ENCODE measurements at regions not wholly inside any gene's neighbourhood (a gene's known extent, or its start where the extent isn't known, plus 50 kb on each side); places are given as distances from the start of the nearest gene placed in this dataset.
A peak's percentile ranks its signal among the peaks of the same experiment; 100 is the strongest.

DNA sequence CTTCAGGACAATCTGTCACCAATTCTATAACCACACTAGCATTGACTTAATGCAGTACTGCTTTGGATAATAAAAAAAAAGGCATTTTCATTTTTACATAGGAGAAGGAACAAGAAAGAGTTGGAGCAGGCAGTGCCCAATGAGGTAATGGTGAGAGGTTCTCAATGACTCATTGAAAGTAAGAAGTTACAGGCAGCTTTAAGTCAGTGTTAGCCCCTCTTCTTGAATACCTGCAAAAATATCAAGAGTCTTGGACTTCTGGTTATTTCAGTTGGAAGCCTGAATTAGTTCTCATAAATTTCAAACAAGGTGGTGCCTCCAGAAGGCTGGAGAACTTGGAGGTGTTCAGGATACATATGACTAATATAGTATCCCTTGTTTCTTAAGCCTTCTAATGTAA lies 422.5 kb downstream of the HTR7 start:
- H3K4me3 ChIP-seq: no peak overlapping the region
- H3K9me3 ChIP-seq: peaks cover 0 to 5% (median 1%) of the 10 kb centered on the region in 4 donors
- intact Hi-C loops (cut with DNase I; ENCODE audit: low total_unique reads): no loop called here
- no peak for DNase-seq
- H3K4me1 ChIP-seq: no peaks in the 10 kb centered on the region
- no peak overlapping the region for H3K27ac ChIP-seq
- H3K27me3 ChIP-seq: no peaks in the 10 kb centered on the region
- TF ChIP-seq POLR2AphosphoS5 (IDR thresholded peaks at IDR 0.05) (no peak), CTCF (IDR thresholded peaks at IDR 0.05) (no peak), POLR2A (IDR thresholded peaks at IDR 0.05) (no peak), EP300 (IDR thresholded peaks at IDR 0.05) (no peak)
- no peaks in the 10 kb centered on the region for H3K36me3 ChIP-seq

DNA sequence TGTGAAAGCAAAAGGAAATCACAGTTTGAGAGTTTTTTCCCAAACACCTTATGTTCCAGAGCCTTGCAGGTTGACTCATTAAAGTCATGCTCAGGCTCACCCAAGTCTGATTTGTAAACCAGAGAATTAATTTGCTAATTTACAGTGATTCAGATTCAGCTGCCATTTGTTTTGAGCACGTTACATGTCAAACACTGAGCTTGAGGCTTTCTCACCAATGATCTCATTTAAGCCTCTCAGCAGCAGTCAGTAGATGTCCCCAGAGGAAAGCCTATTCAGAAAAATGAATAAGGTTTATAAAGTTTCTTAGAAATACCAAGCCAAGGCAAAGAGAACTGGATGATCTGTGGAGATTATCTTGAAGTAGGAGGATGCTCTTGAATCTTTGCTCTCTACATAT lies 420.4 kb downstream of the HTR7 start:
- Histone ChIP-seq H3K36me3 (no peaks in the 10 kb centered on the region), H3K9me3 (peaks cover 0 to 21% (median 13%) of the 10 kb centered on the region in 4 donors), H3K4me1 (no peaks in the 10 kb centered on the region), H3K27ac (no peak overlapping the region), H3K27me3 (no peaks in the 10 kb centered on the region), H3K4me3 (no peak overlapping the region)
- peak in 1 of 2 donors; percentile 6 for DNase-seq
- intact Hi-C loops (cut with DNase I; ENCODE audit: low total_unique reads): no loop called here
- no peak for TF ChIP-seq POLR2A (IDR thresholded peaks at IDR 0.05)
- no peak for TF ChIP-seq POLR2AphosphoS5 (IDR thresholded peaks at IDR 0.05)
- TF ChIP-seq CTCF (IDR thresholded peaks at IDR 0.05): no peak
- no peak for TF ChIP-seq EP300 (IDR thresholded peaks at IDR 0.05)
- WGBS, 5 donors: 51 to 79% (median 65%) methylated on average over 1 of the region's 1 CpG

DNA sequence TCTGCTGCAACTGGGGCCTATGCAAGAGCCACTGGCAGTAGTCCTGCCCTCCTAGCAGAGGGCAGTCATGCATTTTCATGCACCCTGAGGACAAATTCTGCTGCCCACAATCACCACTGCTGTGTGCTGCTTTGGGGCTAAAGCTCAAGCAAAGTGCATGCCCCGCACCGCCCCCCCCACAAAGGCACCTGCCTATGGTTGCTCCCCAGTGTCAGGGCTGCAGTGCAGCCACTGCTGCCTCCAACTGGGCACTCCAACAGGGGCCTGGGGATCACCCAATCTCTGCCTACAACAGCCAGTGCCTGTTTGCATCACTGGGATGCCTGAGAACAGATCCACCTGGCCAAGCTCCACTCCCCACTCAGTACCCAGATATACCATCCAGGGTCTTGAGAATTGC lies 417.0 kb downstream of the HTR7 start:
- intact Hi-C loops (cut with DNase I; ENCODE audit: low total_unique reads): no loop called here
- TF ChIP-seq POLR2A (IDR thresholded peaks at IDR 0.05): no peak
- TF ChIP-seq POLR2AphosphoS5 (IDR thresholded peaks at IDR 0.05): no peak
- TF ChIP-seq CTCF (IDR thresholded peaks at IDR 0.05): no peak
- no peak for TF ChIP-seq EP300 (IDR thresholded peaks at IDR 0.05)

DNA sequence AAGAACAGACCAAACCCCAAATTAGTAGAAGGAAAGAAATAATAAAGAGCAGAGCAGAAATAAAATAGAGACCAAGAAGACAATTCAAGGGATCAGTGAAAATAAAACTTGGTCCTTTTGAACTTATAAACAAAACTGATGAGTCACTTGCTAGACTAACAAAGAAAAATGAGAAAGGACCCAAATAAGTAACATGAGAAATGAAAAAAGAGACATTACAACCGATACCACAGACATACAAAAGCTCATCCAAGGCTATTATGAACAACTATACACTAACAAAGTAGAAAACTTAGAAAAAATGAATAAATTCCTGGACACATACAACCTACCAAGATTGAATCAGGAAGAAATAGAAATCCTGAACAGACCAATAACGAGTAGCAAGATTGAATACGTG lies 414.5 kb downstream of the HTR7 start:
- no peak overlapping the region for H3K4me3 ChIP-seq
- no peak overlapping the region for H3K27ac ChIP-seq
- WGBS, 5 donors: 65 to 86% (median 72%) methylated on average over 3 of the region's 3 CpGs
- H3K4me1 ChIP-seq: no peaks in the 10 kb centered on the region
- intact Hi-C loops (cut with DNase I; ENCODE audit: low total_unique reads): no loop called here
- no peaks in the 10 kb centered on the region for H3K36me3 ChIP-seq
- H3K9me3 ChIP-seq: peaks cover 0 to 53% (median 13%) of the 10 kb centered on the region in 4 donors
- DNase-seq: no peak
- TF ChIP-seq CTCF (IDR thresholded peaks at IDR 0.05) (no peak), EP300 (IDR thresholded peaks at IDR 0.05) (no peak), POLR2A (IDR thresholded peaks at IDR 0.05) (no peak), POLR2AphosphoS5 (IDR thresholded peaks at IDR 0.05) (no peak)
- H3K27me3 ChIP-seq: no peaks in the 10 kb centered on the region

More for the DNA sequence above, 417.0 kb downstream of the HTR7 start:
- 91 to 100% (median 96%) methylated on average over 2 of the region's 2 CpGs for WGBS, 5 donors
- H3K9me3 ChIP-seq: peaks cover 0 to 44% (median 13%) of the 10 kb centered on the region in 4 donors
- no peak for DNase-seq
- no peaks in the 10 kb centered on the region for H3K36me3 ChIP-seq
- H3K27me3 ChIP-seq: no peaks in the 10 kb centered on the region
- H3K4me1 ChIP-seq: no peaks in the 10 kb centered on the region
- H3K27ac ChIP-seq: no peak overlapping the region
- no peak overlapping the region for H3K4me3 ChIP-seq
